ENCODE measurements at regions not wholly inside any gene's neighbourhood (a gene's known extent, or its start where the extent isn't known, plus 50 kb on each side); places are given as distances from the start of the nearest gene placed in this dataset.

DNA sequence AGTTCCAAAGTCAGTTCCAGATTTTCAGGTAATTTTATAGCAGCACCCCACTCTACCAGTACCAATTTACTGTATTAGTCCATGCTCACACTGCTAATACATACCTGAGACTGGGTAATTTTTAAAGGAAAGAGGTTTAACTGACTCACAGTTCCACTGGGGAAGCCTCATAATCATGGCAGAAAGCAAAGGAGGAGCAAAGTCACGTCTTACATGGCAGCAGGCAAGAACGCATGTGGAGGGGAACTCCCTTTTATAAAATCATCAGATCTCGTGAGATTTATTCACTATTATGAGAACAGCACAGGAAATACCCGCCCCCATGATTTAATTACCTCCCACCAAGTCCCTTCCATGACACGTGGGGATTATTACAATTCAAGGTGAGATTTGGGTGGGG, 142.4 kb downstream of the AHR start:
- no peaks in the 10 kb centered on the region for H3K27me3 ChIP-seq
- no peaks in the 10 kb centered on the region for H3K9me3 ChIP-seq
- intact Hi-C loops (cut with DNase I; ENCODE audit: low total_unique reads), result no loop called here
- H3K4me3 ChIP-seq, result no peak overlapping the region
- no peaks in the 10 kb centered on the region for H3K36me3 ChIP-seq
- TF ChIP-seq CTCF (IDR thresholded peaks at IDR 0.05), result no peak
- no peak for DNase-seq
- H3K27ac ChIP-seq, result no peak overlapping the region
- peaks cover 0 to 9% (median 0%) of the 10 kb centered on the region in 4 donors for H3K4me1 ChIP-seq

GRCh38 chr7:17441557-17441956, 143.1 kb downstream of the AHR start:
- TF ChIP-seq CTCF (IDR thresholded peaks at IDR 0.05), result no peak
- Histone ChIP-seq H3K4me3 (no peak overlapping the region), H3K4me1 (peaks cover 0 to 9% (median 0%) of the 10 kb centered on the region in 4 donors), H3K27me3 (no peaks in the 10 kb centered on the region), H3K36me3 (no peaks in the 10 kb centered on the region), H3K27ac (no peak overlapping the region), H3K9me3 (no peaks in the 10 kb centered on the region)
- intact Hi-C loops (cut with DNase I; ENCODE audit: low total_unique reads), result no loop called here
- DNase-seq, result no peak

DNA sequence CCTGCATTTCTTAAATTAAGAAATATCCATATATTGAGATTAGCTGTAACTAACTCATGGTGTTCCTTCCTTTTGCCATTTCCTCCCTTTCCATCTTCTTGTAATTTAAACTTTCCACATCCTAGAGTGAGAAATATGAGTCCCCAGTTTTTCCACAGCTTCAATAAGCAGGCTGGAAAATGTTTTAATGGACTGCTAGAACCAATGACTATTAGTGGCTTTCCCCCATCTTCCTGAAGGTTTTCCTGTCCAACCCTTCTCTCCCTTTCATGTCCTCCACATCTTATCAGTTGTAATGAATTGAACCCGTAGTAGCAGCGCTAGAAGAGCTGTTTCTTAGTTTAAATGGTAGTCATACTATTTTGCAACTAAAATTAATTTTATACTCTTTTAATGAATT, 145.7 kb downstream of the AHR start:
- no peak for TF ChIP-seq CTCF (IDR thresholded peaks at IDR 0.05)
- Histone ChIP-seq H3K27ac (no peak overlapping the region), H3K9me3 (peaks cover 3 to 16% (median 3%) of the 10 kb centered on the region in 3 donors), H3K27me3 (no peaks in the 10 kb centered on the region), H3K36me3 (no peaks in the 10 kb centered on the region), H3K4me1 (peaks cover 0 to 9% (median 0%) of the 10 kb centered on the region in 4 donors), H3K4me3 (no peak overlapping the region)
- no peak for DNase-seq
- intact Hi-C loops (cut with DNase I; ENCODE audit: low total_unique reads), result no loop called here

DNA sequence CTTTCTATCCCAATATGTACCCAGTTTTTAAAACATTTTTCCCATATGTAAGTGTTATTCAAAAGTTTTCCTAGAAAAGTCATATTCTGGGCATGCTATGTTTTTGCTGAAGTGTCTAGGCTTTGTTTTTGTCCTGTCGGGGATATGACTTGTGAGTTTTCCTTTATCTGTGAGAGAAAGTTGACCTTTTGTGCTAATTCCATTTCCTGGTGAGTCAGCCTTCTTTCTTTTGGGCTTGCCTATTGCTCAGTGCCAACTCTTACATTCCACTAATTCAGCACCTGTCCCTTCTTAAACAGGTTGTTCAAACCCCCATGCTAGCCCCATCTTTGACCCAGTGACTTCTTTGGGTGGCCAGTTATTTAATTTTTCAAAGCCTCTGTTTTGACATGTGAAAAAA, 146.2 kb downstream of the AHR start:
- H3K27ac ChIP-seq, result no peak overlapping the region
- DNase-seq, result no peak
- H3K27me3 ChIP-seq, result no peaks in the 10 kb centered on the region
- no peaks in the 10 kb centered on the region for H3K36me3 ChIP-seq
- H3K4me3 ChIP-seq, result no peak overlapping the region
- intact Hi-C loops (cut with DNase I; ENCODE audit: low total_unique reads), result no loop called here
- peaks cover 0 to 9% (median 0%) of the 10 kb centered on the region in 4 donors for H3K4me1 ChIP-seq
- H3K9me3 ChIP-seq, result peaks cover 3 to 16% (median 3%) of the 10 kb centered on the region in 3 donors
- no peak for TF ChIP-seq CTCF (IDR thresholded peaks at IDR 0.05)

- Histone ChIP-seq H3K36me3 (no peaks in the 10 kb centered on the region), H3K4me3 (no peak overlapping the region), H3K9me3 (peaks cover 3 to 16% (median 3%) of the 10 kb centered on the region in 3 donors), H3K27ac (no peak overlapping the region), H3K4me1 (peaks cover 0 to 9% (median 0%) of the 10 kb centered on the region in 4 donors), H3K27me3 (no peaks in the 10 kb centered on the region)
- DNase-seq, result no peak
- intact Hi-C loops (cut with DNase I; ENCODE audit: low total_unique reads), result no loop called here
- no peak for TF ChIP-seq CTCF (IDR thresholded peaks at IDR 0.05)
Observed at GRCh38 chr7:17446340-17446739, 147.9 kb downstream of the AHR start.

Measured in tibial artery (tissue), 4 donors.